ENCODE measurements at regions not wholly inside any gene's neighbourhood (a gene's known extent, or its start where the extent isn't known, plus 50 kb on each side); places are given as distances from the start of the nearest gene placed in this dataset.

GRCh38 chr5:60371065-60371464 lies 328.9 kb downstream of the DEPDC1B start:
- DNase-seq = no peak
- TF ChIP-seq CTCF (IDR thresholded peaks at IDR 0.05) = no peak
- Histone ChIP-seq H3K4me3 (no peak overlapping the region), H3K9me3 (no peaks in the 10 kb centered on the region), H3K4me1 (peaks cover 0 to 47% (median 8%) of the 10 kb centered on the region in 4 donors), H3K36me3 (no peaks in the 10 kb centered on the region), H3K27ac (no peak overlapping the region), H3K27me3 (no peaks in the 10 kb centered on the region)
- intact Hi-C loops (cut with DNase I; ENCODE audit: low total_unique reads) = no loop called here

- no peak for DNase-seq
- no peak overlapping the region for H3K4me3 ChIP-seq
- H3K27me3 ChIP-seq = no peaks in the 10 kb centered on the region
- intact Hi-C loops (cut with DNase I; ENCODE audit: low total_unique reads) = no loop called here
- peaks cover 0 to 52% (median 9%) of the 10 kb centered on the region in 4 donors for H3K4me1 ChIP-seq
- H3K9me3 ChIP-seq = no peaks in the 10 kb centered on the region
- no peak overlapping the region for H3K27ac ChIP-seq
- H3K36me3 ChIP-seq = no peaks in the 10 kb centered on the region
- no peak for TF ChIP-seq CTCF (IDR thresholded peaks at IDR 0.05)
Measured at GRCh38 chr5:60370508-60370907, 329.5 kb downstream of the DEPDC1B start.

- intact Hi-C loops (cut with DNase I; ENCODE audit: low total_unique reads) = no loop called here
- no peak for DNase-seq
- Histone ChIP-seq H3K27ac (no peak overlapping the region), H3K4me1 (peaks cover 0 to 62% (median 10%) of the 10 kb centered on the region in 4 donors), H3K4me3 (no peak overlapping the region), H3K9me3 (no peaks in the 10 kb centered on the region), H3K36me3 (no peaks in the 10 kb centered on the region), H3K27me3 (no peaks in the 10 kb centered on the region)
- no peak for TF ChIP-seq CTCF (IDR thresholded peaks at IDR 0.05)
Measured at GRCh38 chr5:60369391-60369790, 330.6 kb downstream of the DEPDC1B start.

- intact Hi-C loops (cut with DNase I; ENCODE audit: low total_unique reads) = no loop called here
- Histone ChIP-seq H3K9me3 (no peaks in the 10 kb centered on the region), H3K36me3 (no peaks in the 10 kb centered on the region), H3K27me3 (no peaks in the 10 kb centered on the region), H3K27ac (no peak overlapping the region), H3K4me1 (peaks cover 0 to 65% (median 10%) of the 10 kb centered on the region in 4 donors), H3K4me3 (no peak overlapping the region)
- no peak for TF ChIP-seq CTCF (IDR thresholded peaks at IDR 0.05)
- DNase-seq = no peak
Measured at GRCh38 chr5:60368100-60368499, 331.9 kb downstream of the DEPDC1B start.

GRCh38 chr5:60366489-60366888 lies 333.5 kb downstream of the DEPDC1B start:
- Histone ChIP-seq H3K27ac (peak overlapping the region in 1 of 2 donors; percentile 47), H3K36me3 (no peaks in the 10 kb centered on the region), H3K4me3 (no peak overlapping the region), H3K27me3 (no peaks in the 10 kb centered on the region), H3K4me1 (peaks cover 0 to 73% (median 10%) of the 10 kb centered on the region in 4 donors), H3K9me3 (no peaks in the 10 kb centered on the region)
- peak; percentile 24 to 74 for DNase-seq
- intact Hi-C loops (cut with DNase I; ENCODE audit: low total_unique reads) = no loop called here
- TF ChIP-seq CTCF (IDR thresholded peaks at IDR 0.05) = no peak

GRCh38 chr5:60365001-60365400 lies 335.0 kb downstream of the DEPDC1B start:
- TF ChIP-seq CTCF (IDR thresholded peaks at IDR 0.05) = no peak
- no peak overlapping the region for H3K27ac ChIP-seq
- H3K4me3 ChIP-seq = no peak overlapping the region
- no peaks in the 10 kb centered on the region for H3K27me3 ChIP-seq
- DNase-seq = no peak
- H3K4me1 ChIP-seq = peaks cover 0 to 64% (median 10%) of the 10 kb centered on the region in 4 donors
- no peaks in the 10 kb centered on the region for H3K9me3 ChIP-seq
- H3K36me3 ChIP-seq = no peaks in the 10 kb centered on the region
- intact Hi-C loops (cut with DNase I; ENCODE audit: low total_unique reads) = no loop called here
